HEK293 (cell line): ENCODE measurements at regions not wholly inside any gene's neighbourhood (a gene's known extent, or its start where the extent isn't known, plus 50 kb on each side); places are given as distances from the start of the nearest gene placed in this dataset.

Experiments
- CTCF ChIA-PET: fragments of 350-600 bp; formaldehyde crosslinking; extraction: SDS; loops from one replicate; lab custom pipeline; 2021; ENCODE audit warnings: antibody characterized with exemption; lab: Yijun Ruan, JAX
- POLR2A ChIA-PET: fragments of 300-600 bp; formaldehyde crosslinking; extraction: SDS; loops from one replicate; lab custom pipeline; 2020; ENCODE audit warnings: antibody characterized with exemption, inconsistent platforms; lab: Yijun Ruan, JAX
- H3K27ac ChIP-seq: fragments of 200-500 bp; sonication (Bioruptor generic); 2 replicates; pipeline ENCODE4 v1.5.1; 2014; ENCODE audit warnings: low read depth, low read length, control low read depth, inconsistent platforms; ENCODE audit errors: extremely low read depth
- H3K36me3 ChIP-seq, 2 experiments: fragments of 200-500 bp in 1 of 2; sonication (Bioruptor generic) in 1 of 2; 1 replicate in 1 of 2; 2 replicates in 1 of 2; pipeline ENCODE4 v1.5.1; 2014 to 2017; ENCODE audit warnings: inconsistent platforms in 2 of 2, low read length in 2 of 2; ENCODE audit not compliant: control insufficient read depth in 2 of 2, insufficient read depth in 1 of 2
- H3K4me1 ChIP-seq: fragments of 200-500 bp; sonication (Bioruptor generic); 2 replicates; pipeline ENCODE4 v1.5.1; 2014; ENCODE audit warnings: mild to moderate bottlenecking, low read length, inconsistent platforms; ENCODE audit not compliant: control insufficient read depth, insufficient read depth
- H3K4me3 ChIP-seq: 2 replicates; pipeline ENCODE4 v1.5.1; 2011; ENCODE audit warnings: low read depth, mild to moderate bottlenecking, control low read depth, low read length, moderate library complexity
- H3K9me3 ChIP-seq: fragments of 200-500 bp; sonication (Bioruptor generic); 2 replicates; pipeline ENCODE4 v1.5.1; 2014; ENCODE audit warnings: low read depth, low read length, inconsistent platforms; ENCODE audit not compliant: control insufficient read depth, insufficient read depth
- GFI1B ChIP-seq: fragments of 450-650 bp; formaldehyde crosslinking; IDR thresholded peaks from 2 replicates; pipeline ENCODE4 v1.5.1; 2016; ENCODE audit warnings: missing biosample characterization, missing genetic modification characterization
- HOXA7 ChIP-seq: sonication (generic); formaldehyde crosslinking; IDR thresholded peaks from 2 replicates; pipeline ENCODE4 v1.8.1; 2022; ENCODE audit warnings: missing genetic modification reagents, borderline replicate concordance
- ZBTB1 ChIP-seq: fragments of 450-650 bp; formaldehyde crosslinking; IDR thresholded peaks from 2 replicates; pipeline ENCODE4 v1.5.1; 2016; ENCODE audit warnings: missing biosample characterization, missing genetic modification characterization
- ZNF133 ChIP-seq: fragments of 450-650 bp; formaldehyde crosslinking; IDR thresholded peaks from 2 replicates; pipeline ENCODE4 v1.5.1; 2016; ENCODE audit warnings: missing biosample characterization, missing genetic modification characterization
- ZNF174 ChIP-seq: fragments of 450-650 bp; formaldehyde crosslinking; IDR thresholded peaks from 2 replicates; pipeline ENCODE4 v1.5.0; 2017; ENCODE audit warnings: missing biosample characterization, mild to moderate bottlenecking, missing genetic modification characterization
- ZNF2 ChIP-seq: fragments of 450-650 bp; formaldehyde crosslinking; IDR thresholded peaks from 2 replicates; pipeline ENCODE4 v1.5.1; 2016; ENCODE audit warnings: missing biosample characterization, missing genetic modification characterization
- ZNF26 ChIP-seq: fragments of 450-650 bp; formaldehyde crosslinking; IDR thresholded peaks from 2 replicates; pipeline ENCODE4 v1.5.1; 2016; ENCODE audit warnings: missing biosample characterization, missing genetic modification characterization
- ZNF266 ChIP-seq: fragments of 450-650 bp; formaldehyde crosslinking; IDR thresholded peaks from 2 replicates; pipeline ENCODE4 v1.5.1; 2016; ENCODE audit warnings: missing biosample characterization, missing genetic modification characterization, low read depth
- ZNF324 ChIP-seq: fragments of 450-650 bp; formaldehyde crosslinking; IDR thresholded peaks from 2 replicates; pipeline ENCODE4 v1.5.1; 2016; ENCODE audit warnings: missing biosample characterization, missing genetic modification characterization
- ZNF350 ChIP-seq: fragments of 450-650 bp; formaldehyde crosslinking; IDR thresholded peaks from 2 replicates; pipeline ENCODE4 v1.5.0; 2017; ENCODE audit warnings: missing biosample characterization, mild to moderate bottlenecking, missing genetic modification characterization
- ZNF585B ChIP-seq: fragments of 450-650 bp; formaldehyde crosslinking; IDR thresholded peaks from 2 replicates; pipeline ENCODE4 v1.5.1; 2016; ENCODE audit warnings: missing biosample characterization, missing genetic modification characterization
- ZNF596 ChIP-seq: fragments of 450-650 bp; IDR thresholded peaks from 2 replicates; pipeline ENCODE4 v1.5.0; 2018; ENCODE audit warnings: missing biosample characterization, mild to moderate bottlenecking, missing genetic modification characterization, moderate library complexity
- ZNF626 ChIP-seq: fragments of 450-650 bp; sonication (Bioruptor Pico); formaldehyde crosslinking; IDR thresholded peaks from 2 replicates; pipeline ENCODE4 v1.5.1; 2018; ENCODE audit warnings: missing biosample characterization, missing genetic modification characterization, inconsistent platforms
- ZNF645 ChIP-seq: fragments of 450-650 bp; formaldehyde crosslinking; IDR thresholded peaks from 2 replicates; pipeline ENCODE4; 2016; ENCODE audit warnings: missing biosample characterization, missing genetic modification characterization
- ZNF692 ChIP-seq: fragments of 450-650 bp; formaldehyde crosslinking; IDR thresholded peaks from 2 replicates; pipeline ENCODE4 v1.5.1; 2016; ENCODE audit warnings: missing biosample characterization, missing genetic modification characterization
- ZNF707 ChIP-seq: fragments of 450-650 bp; formaldehyde crosslinking; IDR thresholded peaks from 2 replicates; pipeline ENCODE4 v1.5.1; 2016; ENCODE audit warnings: missing biosample characterization, missing genetic modification characterization
- ZNF791 ChIP-seq: fragments of 450-650 bp; formaldehyde crosslinking; IDR thresholded peaks from 2 replicates; pipeline ENCODE4 v1.5.1; 2016; ENCODE audit warnings: missing biosample characterization, missing genetic modification characterization
- ZNF843 ChIP-seq: fragments of 450-650 bp; formaldehyde crosslinking; IDR thresholded peaks from 2 replicates; pipeline ENCODE4 v1.5.1; 2016; ENCODE audit warnings: missing biosample characterization, missing genetic modification characterization
- ZSCAN5A ChIP-seq: fragments of 450-650 bp; formaldehyde crosslinking; IDR thresholded peaks from 2 replicates; pipeline ENCODE4 v1.5.1; 2016; ENCODE audit warnings: missing biosample characterization, missing genetic modification characterization
- ZXDB ChIP-seq: fragments of 450-650 bp; formaldehyde crosslinking; IDR thresholded peaks from 2 replicates; pipeline ENCODE4 v1.5.1; 2016; ENCODE audit warnings: missing biosample characterization, missing genetic modification characterization

- no peak for TF ChIP-seq ZNF26
- TF ChIP-seq ZNF174 = no peak
- TF ChIP-seq ZBTB1 (tag by site-specific recombination) = no peak
- TF ChIP-seq ZNF692 (tag by site-specific recombination) = no peak
- no peak for TF ChIP-seq ZNF791 (tag by site-specific recombination)
- TF ChIP-seq ZNF324 (tag by site-specific recombination) = no peak
- no peak for TF ChIP-seq ZNF133
Measured at GRCh38 chr20:48332555-48332954, 495.2 kb downstream of the PREX1 start (continued).

- no peak overlapping the region for H3K27ac ChIP-seq
- H3K9me3 ChIP-seq = no peaks in the 10 kb centered on the region
- no peak for TF ChIP-seq ZNF843 (tag by site-specific recombination)
- no peak for TF ChIP-seq GFI1B (tag by site-specific recombination)
- TF ChIP-seq ZNF645 (tag by site-specific recombination) = no peak
- no peak for TF ChIP-seq ZNF626 (tag by site-specific recombination)
- TF ChIP-seq ZNF350 (tag by site-specific recombination) = no peak
- TF ChIP-seq ZNF174 = no peak
- TF ChIP-seq HOXA7 (CRISPR knock-in tag) = no peak
- TF ChIP-seq ZNF585B (tag by site-specific recombination) = no peak
- TF ChIP-seq ZNF266 (tag by site-specific recombination) = no peak
- TF ChIP-seq ZNF2 = no peak
- no peak for TF ChIP-seq ZSCAN5A (tag by site-specific recombination)
- no peak for TF ChIP-seq ZNF596 (tag by site-specific recombination)
- no peak for TF ChIP-seq ZXDB (tag by site-specific recombination)
- TF ChIP-seq ZNF707 (tag by site-specific recombination) = no peak
- H3K4me1 ChIP-seq = peaks cover 8% of the 10 kb centered on the region
- POLR2A ChIA-PET = no interaction called here
- no peak overlapping the region for H3K4me3 ChIP-seq
- CTCF ChIA-PET = interaction anchor here (1.0 to 2.8 kb wide), 4 partner anchors 19 to 289 kb away, joined by 3 to 6 read pairs (median 4); no protein-coding TSS in a partner anchor
- no peaks in the 10 kb centered on the region for H3K36me3 ChIP-seq
Measured at GRCh38 chr20:48331518-48332286, 496.1 kb downstream of the PREX1 start.
